Heart right ventricle (tissue), 16 donors: ENCODE measurements at regions not wholly inside any gene's neighbourhood (a gene's known extent, or its start where the extent isn't known, plus 50 kb on each side); places are given as distances from the start of the nearest gene placed in this dataset.

Experiments used
- ATAC-seq, 8 donors: fragments of 200-7000 bp; cut with Tn5 transposase; one replicate each; pipeline ENCODE4 v1.9.1; 2020; ENCODE audit warnings: mild to moderate bottlenecking in 8 of 8, moderate library complexity in 8 of 8, moderate number of reproducible peaks in 1 of 8
- DNase-seq, 2 donors: peaks; one replicate each; pipeline ENCODE4 v3.0.0-alpha.2; 2020
- H3K27ac ChIP-seq, 10 donors: fragments of 200-600 bp; sonication (generic) in 2 of 10; one replicate each; pipeline versions ENCODE4 v1.5.0 to v1.8.0; 2020 to 2022; ENCODE audit warnings: mild to moderate bottlenecking in 3 of 10
- H3K27me3 ChIP-seq, 7 donors: fragments of 200-600 bp; one replicate each; pipeline ENCODE4 v1.8.0; 2021 to 2022; ENCODE audit warnings: mild to moderate bottlenecking in 2 of 7
- H3K36me3 ChIP-seq, 9 donors: fragments of 200-600 bp; sonication (generic) in 1 of 9; one replicate each; pipeline versions ENCODE4 v1.5.0 to v1.8.0; 2020 to 2022; ENCODE audit warnings: mild to moderate bottlenecking in 2 of 9
- H3K4me1 ChIP-seq, 9 donors: fragments of 200-600 bp; sonication (generic) in 1 of 9; one replicate each; pipeline versions ENCODE4 v1.5.0 to v1.8.0; 2020 to 2022; ENCODE audit warnings: mild to moderate bottlenecking in 4 of 9
- H3K4me3 ChIP-seq, 10 donors: fragments of 200-600 bp; sonication (generic) in 2 of 10; one replicate each; pipeline versions ENCODE4 v1.5.0 to v1.8.0; 2020 to 2022; ENCODE audit warnings: mild to moderate bottlenecking in 7 of 10, moderate library complexity in 2 of 10
- H3K9me3 ChIP-seq, 11 donors: fragments of 200-600 bp in 10 of 11; sonication (generic) in 2 of 11; one replicate each; pipeline versions ENCODE4 v1.5.0 to v1.8.0; 2013 to 2022; ENCODE audit warnings: mild to moderate bottlenecking in 2 of 11, control low read depth in 1 of 11, moderate library complexity in 1 of 11
- WGBS, 2 donors: extraction: QIAGEN DNeasy Blood & Tissue Kit; methylation state at CpG; one replicate each; pipeline ENCODE4 v1.1.7; 2013; ENCODE audit warnings: inconsistent platforms in 1 of 2; 5-methylcytosine and 5-hydroxymethylcytosine counted together
- intact Hi-C, 10 donors: fragments of 100-400 bp; cut with DNase I; formaldehyde crosslinking; loops; one replicate each; pipeline versions ENCODE4 v1.11.1 to v1.14.2; 2022
- TF ChIP-seq, protein P1 (sequence below), 9 donors: fragments of 200-600 bp; sonication (generic) in 2 of 9; IDR thresholded peaks; one replicate each; pipeline versions ENCODE4 v1.5.0 to v1.8.0; 2021 to 2022; ENCODE audit warnings: antibody characterized with exemption in 9 of 9, mild to moderate bottlenecking in 5 of 9, moderate library complexity in 1 of 9
- donor health status: Arrhythmogenic right ventricular cardiomyopathy.
- donor health status: ischemic (EF 13 %, LVEDD 7.1; RV severe dilation, severe dysfunction).
- donor health status: healthy with polysubstance abuse.
- donor health status: DM: no; HTN: yes; CAD: no.
- donor health status: DM: no; HTN: no; CAD: no.
- donor health status: ischemic (EF 25% LVEDD 6.9; RV normal size, moderate dysfunction).
- donor health status: ischemic (EF 25% LVEDD 5.7; RV mildly dilated, moderate dysfunction).
- donor health status: healthy.
- donor health status: DM: yes; HTN: yes; CAD: no.
- donor health status: Ischemic cardiomyopathy.
- donor health status: ischemic (EF 35%, LVEDD 5.7; RV mildly dilated, moderate dysfunction).
- donor health status: nonischemic (EF 11% LVEDD 7.7; RV severe dilation, severe dysfunction).
- donor health status: DM: yes; HTN: yes; CAD: no.
- donor health status: PGD.
- donor health status: ischemic (EF 29% LVEDD 5.4; RV normal size, mild dysfunction).
- donor health status: nonischemic (EF 23%, LVEDD 6.1; RV moderate dilation, normal function).

DNA sequence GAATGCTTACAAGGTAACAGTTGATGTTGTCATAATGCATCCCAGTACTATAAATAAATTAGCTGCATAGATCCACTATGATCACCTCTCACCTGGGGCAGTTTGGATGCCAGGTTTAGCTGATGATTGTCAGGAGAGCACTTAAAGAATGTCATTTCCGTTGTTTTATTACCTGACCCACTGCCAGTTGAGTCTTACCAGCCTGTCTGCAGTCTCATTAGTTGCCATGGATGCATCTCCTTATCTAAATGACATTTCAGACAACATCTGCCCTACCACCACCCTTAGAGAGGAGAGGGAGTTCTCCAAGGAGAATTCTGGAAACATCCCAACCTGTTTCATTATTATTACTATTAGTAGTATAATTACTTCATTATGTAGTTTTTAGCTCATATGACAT lies 339.1 kb upstream of the API5 start:
- intact Hi-C loops, result no loop called here
- no peak overlapping the region for H3K27ac ChIP-seq
- ATAC-seq (no peak), DNase-seq (no peak)
- H3K4me1 ChIP-seq, result peaks cover 0 to 7% (median 0%) of the 10 kb centered on the region in 9 donors
- H3K9me3 ChIP-seq, result no peaks in the 10 kb centered on the region
- H3K36me3 ChIP-seq, result no peaks in the 10 kb centered on the region
- no peaks in the 10 kb centered on the region for H3K27me3 ChIP-seq
- no peak overlapping the region for H3K4me3 ChIP-seq
- 14 to 24% methylated on average over 1 of the region's 1 CpG for WGBS, 2 donors
- TF ChIP-seq, protein P1, sequence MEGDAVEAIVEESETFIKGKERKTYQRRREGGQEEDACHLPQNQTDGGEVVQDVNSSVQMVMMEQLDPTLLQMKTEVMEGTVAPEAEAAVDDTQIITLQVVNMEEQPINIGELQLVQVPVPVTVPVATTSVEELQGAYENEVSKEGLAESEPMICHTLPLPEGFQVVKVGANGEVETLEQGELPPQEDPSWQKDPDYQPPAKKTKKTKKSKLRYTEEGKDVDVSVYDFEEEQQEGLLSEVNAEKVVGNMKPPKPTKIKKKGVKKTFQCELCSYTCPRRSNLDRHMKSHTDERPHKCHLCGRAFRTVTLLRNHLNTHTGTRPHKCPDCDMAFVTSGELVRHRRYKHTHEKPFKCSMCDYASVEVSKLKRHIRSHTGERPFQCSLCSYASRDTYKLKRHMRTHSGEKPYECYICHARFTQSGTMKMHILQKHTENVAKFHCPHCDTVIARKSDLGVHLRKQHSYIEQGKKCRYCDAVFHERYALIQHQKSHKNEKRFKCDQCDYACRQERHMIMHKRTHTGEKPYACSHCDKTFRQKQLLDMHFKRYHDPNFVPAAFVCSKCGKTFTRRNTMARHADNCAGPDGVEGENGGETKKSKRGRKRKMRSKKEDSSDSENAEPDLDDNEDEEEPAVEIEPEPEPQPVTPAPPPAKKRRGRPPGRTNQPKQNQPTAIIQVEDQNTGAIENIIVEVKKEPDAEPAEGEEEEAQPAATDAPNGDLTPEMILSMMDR (IDR thresholded peaks at IDR 0.05), result no peak

- Histone ChIP-seq H3K27me3 (no peaks in the 10 kb centered on the region), H3K27ac (no peak overlapping the region), H3K9me3 (no peaks in the 10 kb centered on the region), H3K4me1 (peaks cover 0 to 7% (median 0%) of the 10 kb centered on the region in 9 donors), H3K4me3 (no peak overlapping the region), H3K36me3 (no peaks in the 10 kb centered on the region)
- intact Hi-C loops, result no loop called here
- no peak for ATAC-seq
- no peak for DNase-seq
- 92 to 98% methylated on average over 4 of the region's 4 CpGs for WGBS, 2 donors
- TF ChIP-seq, protein P1 (IDR thresholded peaks at IDR 0.05), result peak in 1 of 9 donors; percentile 10
These were observed 337.2 kb upstream of the API5 start for GRCh38 chr11:42974510-42975179.

GRCh38 chr11:42975180-42975529 lies 336.6 kb upstream of the API5 start:
- 13 to 18% methylated on average over 1 of the region's 1 CpG for WGBS, 2 donors
- peaks cover 0 to 7% (median 0%) of the 10 kb centered on the region in 9 donors for H3K4me1 ChIP-seq
- no peak overlapping the region for H3K4me3 ChIP-seq
- H3K9me3 ChIP-seq, result no peaks in the 10 kb centered on the region
- no peak for DNase-seq
- ATAC-seq, result no peak
- no peaks in the 10 kb centered on the region for H3K27me3 ChIP-seq
- intact Hi-C loops, result no loop called here
- TF ChIP-seq, protein P1 (IDR thresholded peaks at IDR 0.05), result no peak
- no peaks in the 10 kb centered on the region for H3K36me3 ChIP-seq
- H3K27ac ChIP-seq, result no peak overlapping the region

- DNase-seq (no peak), ATAC-seq (peak; percentile 58 to 94 (median 77))
- TF ChIP-seq, protein P1 (IDR thresholded peaks at IDR 0.05), result no peak
- no peak overlapping the region for H3K27ac ChIP-seq
- H3K4me3 ChIP-seq, result no peak overlapping the region
- 19 to 39% methylated on average over 1 of the region's 1 CpG for WGBS, 2 donors
- H3K36me3 ChIP-seq, result no peaks in the 10 kb centered on the region
- intact Hi-C loops, result no loop called here
- peaks cover 0 to 7% (median 0%) of the 10 kb centered on the region in 9 donors for H3K4me1 ChIP-seq
- H3K9me3 ChIP-seq, result peaks cover 0 to 5% (median 0%) of the 10 kb centered on the region in 11 donors
- H3K27me3 ChIP-seq, result no peaks in the 10 kb centered on the region
These were observed 335.1 kb upstream of the API5 start for GRCh38 chr11:42976636-42977217.
